Caco-2 (cell line): ENCODE measurements at regions not wholly inside any gene's neighbourhood (a gene's known extent, or its start where the extent isn't known, plus 50 kb on each side); places are given as distances from the start of the nearest gene placed in this dataset.

Source experiments
- BruUV-seq: library from RNA; stranded (reverse); fragments of 400-500 nt; replicated peaks from 2 replicates; lab custom pipeline; 2021; lab: Mats Ljungman, UMichigan
- CTCF ChIA-PET: fragments of 300-600 bp; sonication (Branson Sonifier 250); formaldehyde crosslinking; loops from one replicate; lab custom pipeline; 2022; ENCODE audit warnings: antibody characterized with exemption; lab: Charles Lee
- POLR2A ChIA-PET: fragments of 300-600 bp; sonication (Branson Sonifier 250); formaldehyde crosslinking; loops from one replicate; lab custom pipeline; 2022; ENCODE audit warnings: antibody characterized with exemption; lab: Charles Lee
- DNase-seq, 2 experiments: peaks; one replicate each; pipeline versions ENCODE4 v3.0.0 to v3.0.0-alpha.2; 2020 to 2022
- H3K27me3 ChIP-seq: replicated peaks from 2 replicates; pipeline ENCODE4 v1.6.0; 2011; ENCODE audit warnings: low read length; ENCODE audit not compliant: control insufficient read depth, insufficient read depth
- H3K36me3 ChIP-seq: 2 replicates; pipeline ENCODE4 v1.5.1; 2011; ENCODE audit warnings: low read length; ENCODE audit not compliant: control insufficient read depth, insufficient read depth
- H3K4me1 ChIP-seq: fragments of 250-450 bp; sonication (Bioruptor Pico); 2 replicates; pipeline ENCODE4 v1.5.1; 2020; ENCODE audit warnings: mild to moderate bottlenecking
- H3K4me3 ChIP-seq: 2 replicates; pipeline ENCODE4 v1.5.1; 2011; ENCODE audit warnings: low read depth, mild to moderate bottlenecking, control low read depth, low read length
- H3K9me3 ChIP-seq: fragments of 250-450 bp; sonication (Bioruptor Pico); 2 replicates; pipeline ENCODE4 v1.5.1; 2020; ENCODE audit warnings: mild to moderate bottlenecking, moderate library complexity
- H3K27ac Mint-ChIP-seq: one replicate; pipeline ENCODE4 v1.8.0; 2022; ENCODE audit warnings: mixed read lengths; ENCODE audit not compliant: unreplicated experiment
- H3K27me3 Mint-ChIP-seq: one replicate; pipeline ENCODE4 v1.8.0; 2022; ENCODE audit warnings: mixed read lengths; ENCODE audit not compliant: insufficient read depth, unreplicated experiment
- H3K36me3 Mint-ChIP-seq: one replicate; pipeline ENCODE4 v1.8.0; 2022; ENCODE audit warnings: mild to moderate bottlenecking, mixed read lengths; ENCODE audit not compliant: insufficient read depth, unreplicated experiment
- H3K4me1 Mint-ChIP-seq: one replicate; pipeline ENCODE4 v1.8.0; 2022; ENCODE audit warnings: low read depth, mixed read lengths; ENCODE audit not compliant: unreplicated experiment
- H3K4me3 Mint-ChIP-seq: one replicate; pipeline ENCODE4 v1.8.0; 2022; ENCODE audit warnings: mild to moderate bottlenecking, moderate library complexity, mixed read lengths; ENCODE audit not compliant: unreplicated experiment
- H3K9me3 Mint-ChIP-seq: one replicate; pipeline ENCODE4 v1.8.0; 2022; ENCODE audit warnings: mixed read lengths; ENCODE audit not compliant: unreplicated experiment
- intact Hi-C: fragments of 100-400 bp; cut with micrococcal nuclease; formaldehyde crosslinking; loops from one replicate; pipeline ENCODE4 v1.10.0; 2022; ENCODE audit not compliant: unreplicated experiment
- TF ChIP-seq, protein P1 (sequence below), 2 experiments: fragments of 200-600 bp in 1 of 2; IDR thresholded peaks; 1 replicate in 1 of 2; 2 replicates in 1 of 2; pipeline versions ENCODE4 v1.5.1 to v1.8.0; 2011 to 2022; ENCODE audit warnings: antibody characterized with exemption in 1 of 2, control low read depth in 1 of 2, inconsistent platforms in 1 of 2, low read depth in 1 of 2, low read length in 1 of 2, mild to moderate bottlenecking in 1 of 2, moderate library complexity in 1 of 2; ENCODE audit not compliant: insufficient read depth in 1 of 2, severe bottlenecking in 1 of 2, unreplicated experiment in 1 of 2

DNA sequence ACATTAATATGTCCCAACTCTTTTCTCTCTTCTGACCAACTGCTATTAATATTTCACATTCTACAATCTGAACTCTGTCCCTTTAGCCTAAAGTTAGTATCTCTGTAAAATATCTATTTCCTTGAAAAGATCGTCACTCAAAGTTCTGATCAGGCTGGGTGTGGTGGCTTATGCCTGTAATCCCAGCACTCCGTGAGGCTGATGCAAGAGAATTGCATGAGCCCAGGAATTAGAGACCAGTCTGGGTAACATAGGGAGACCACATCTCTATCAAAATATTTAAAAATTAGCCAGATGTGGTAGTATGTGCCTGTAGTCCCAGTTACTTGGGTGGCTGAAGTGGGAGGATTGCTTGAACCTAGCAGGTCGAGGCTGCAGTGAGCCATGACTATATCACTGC is 695.6 kb downstream of the MCTP2 start:
- BruUV-seq: no TSS peak
- Mint-ChIP-seq H3K9me3 (no peaks in the 10 kb centered on the region), H3K4me1 (no peaks in the 10 kb centered on the region), H3K27ac (no peak overlapping the region), H3K4me3 (no peak overlapping the region), H3K27me3 (no peaks in the 10 kb centered on the region), H3K36me3 (no peaks in the 10 kb centered on the region)
- Histone ChIP-seq H3K9me3 (no peaks in the 10 kb centered on the region), H3K36me3 (no peaks in the 10 kb centered on the region), H3K4me1 (no peaks in the 10 kb centered on the region), H3K27me3 (no peaks in the 10 kb centered on the region), H3K4me3 (no peak overlapping the region)
- TF ChIP-seq, protein P1, sequence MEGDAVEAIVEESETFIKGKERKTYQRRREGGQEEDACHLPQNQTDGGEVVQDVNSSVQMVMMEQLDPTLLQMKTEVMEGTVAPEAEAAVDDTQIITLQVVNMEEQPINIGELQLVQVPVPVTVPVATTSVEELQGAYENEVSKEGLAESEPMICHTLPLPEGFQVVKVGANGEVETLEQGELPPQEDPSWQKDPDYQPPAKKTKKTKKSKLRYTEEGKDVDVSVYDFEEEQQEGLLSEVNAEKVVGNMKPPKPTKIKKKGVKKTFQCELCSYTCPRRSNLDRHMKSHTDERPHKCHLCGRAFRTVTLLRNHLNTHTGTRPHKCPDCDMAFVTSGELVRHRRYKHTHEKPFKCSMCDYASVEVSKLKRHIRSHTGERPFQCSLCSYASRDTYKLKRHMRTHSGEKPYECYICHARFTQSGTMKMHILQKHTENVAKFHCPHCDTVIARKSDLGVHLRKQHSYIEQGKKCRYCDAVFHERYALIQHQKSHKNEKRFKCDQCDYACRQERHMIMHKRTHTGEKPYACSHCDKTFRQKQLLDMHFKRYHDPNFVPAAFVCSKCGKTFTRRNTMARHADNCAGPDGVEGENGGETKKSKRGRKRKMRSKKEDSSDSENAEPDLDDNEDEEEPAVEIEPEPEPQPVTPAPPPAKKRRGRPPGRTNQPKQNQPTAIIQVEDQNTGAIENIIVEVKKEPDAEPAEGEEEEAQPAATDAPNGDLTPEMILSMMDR (IDR thresholded peaks at IDR 0.05; ENCODE audit: insufficient read depth in 1 of 2, low read depth in 1 of 2, low read length in 1 of 2, severe bottlenecking in 1 of 2, unreplicated experiment in 1 of 2): no peak
- intact Hi-C loops: no loop called here
- CTCF ChIA-PET: no interaction called here
- no peak for DNase-seq
- POLR2A ChIA-PET: no interaction called here

DNA sequence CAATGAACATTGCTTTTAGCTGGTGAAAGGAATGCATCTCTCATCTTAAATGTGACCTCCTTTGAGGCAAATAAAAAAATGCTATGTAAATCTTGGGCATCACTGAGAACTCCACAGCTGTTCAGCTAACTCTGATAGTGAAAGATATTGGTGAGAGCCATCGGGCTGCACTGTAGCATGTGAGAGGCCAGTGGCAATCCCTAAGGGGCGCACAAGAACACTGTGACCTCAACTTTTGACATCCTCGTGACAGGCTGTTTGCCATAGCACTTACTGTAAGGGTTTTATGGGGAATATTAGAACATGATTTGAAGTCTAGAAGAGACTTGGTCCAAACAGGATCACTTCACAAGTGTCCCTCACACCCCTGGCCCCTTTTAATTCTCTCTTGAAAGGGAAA is 697.9 kb downstream of the MCTP2 start:
- no peak overlapping the region for H3K27ac Mint-ChIP-seq
- DNase-seq: no peak
- Histone ChIP-seq H3K27me3 (no peaks in the 10 kb centered on the region), H3K9me3 (no peaks in the 10 kb centered on the region), H3K36me3 (no peaks in the 10 kb centered on the region), H3K4me1 (no peaks in the 10 kb centered on the region), H3K4me3 (no peak overlapping the region)
- ChIA-PET CTCF (no interaction called here), POLR2A (no interaction called here)
- no peaks in the 10 kb centered on the region for H3K4me1 Mint-ChIP-seq
- no peaks in the 10 kb centered on the region for H3K9me3 Mint-ChIP-seq
- no TSS peak for BruUV-seq
- H3K27me3 Mint-ChIP-seq: no peaks in the 10 kb centered on the region
- H3K36me3 Mint-ChIP-seq: no peaks in the 10 kb centered on the region
- intact Hi-C loops: no loop called here
- no peak overlapping the region for H3K4me3 Mint-ChIP-seq
- TF ChIP-seq, protein P1 (IDR thresholded peaks at IDR 0.05; ENCODE audit: insufficient read depth in 1 of 2, low read depth in 1 of 2, low read length in 1 of 2, severe bottlenecking in 1 of 2, unreplicated experiment in 1 of 2): no peak

DNA sequence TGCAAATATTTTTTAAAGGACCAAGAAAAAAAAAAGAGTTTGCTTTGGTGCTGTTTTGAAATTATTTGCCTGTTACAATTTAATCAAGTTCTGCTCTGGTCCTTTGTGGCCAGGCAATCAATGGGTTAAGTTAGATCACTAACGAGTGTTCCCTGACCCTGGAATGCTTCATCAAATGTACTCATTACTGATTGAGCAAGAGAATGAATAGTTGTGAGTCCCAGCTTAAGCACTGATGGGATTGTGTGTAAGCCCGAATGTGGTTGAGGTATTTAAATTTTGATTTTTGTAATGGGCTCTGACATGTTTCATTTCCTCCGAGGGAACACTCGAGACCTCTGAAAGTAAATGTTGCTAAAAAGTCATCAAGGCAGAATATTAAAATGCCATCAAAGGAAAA is 699.1 kb downstream of the MCTP2 start:
- TF ChIP-seq, protein P1 (IDR thresholded peaks at IDR 0.05; ENCODE audit: insufficient read depth in 1 of 2, low read depth in 1 of 2, low read length in 1 of 2, severe bottlenecking in 1 of 2, unreplicated experiment in 1 of 2): no peak
- intact Hi-C loops: no loop called here
- Mint-ChIP-seq H3K27ac (no peak overlapping the region), H3K36me3 (no peaks in the 10 kb centered on the region), H3K4me1 (no peaks in the 10 kb centered on the region), H3K27me3 (no peaks in the 10 kb centered on the region), H3K4me3 (no peak overlapping the region), H3K9me3 (peaks cover 8% of the 10 kb centered on the region)
- POLR2A ChIA-PET: no interaction called here
- no TSS peak for BruUV-seq
- CTCF ChIA-PET: no interaction called here
- Histone ChIP-seq H3K36me3 (no peaks in the 10 kb centered on the region), H3K27me3 (no peaks in the 10 kb centered on the region), H3K4me1 (no peaks in the 10 kb centered on the region), H3K4me3 (no peak overlapping the region), H3K9me3 (no peaks in the 10 kb centered on the region)
- DNase-seq: no peak
